AG09309 (cell line): ENCODE measurements at regions not wholly inside any gene's neighbourhood (a gene's known extent, or its start where the extent isn't known, plus 50 kb on each side); places are given as distances from the start of the nearest gene placed in this dataset.

ENCODE experiments used
- DNase-seq: peaks from one replicate; pipeline ENCODE4 v3.0.0-alpha.2; 2010; ENCODE audit warnings: low read depth
- H3K4me3 ChIP-seq: 2 replicates; pipeline ENCODE4 v1.5.1; 2011; ENCODE audit warnings: mild to moderate bottlenecking, low read depth, low read length, moderate library complexity; ENCODE audit not compliant: control insufficient read depth
- TF ChIP-seq, protein P1 (sequence below): IDR thresholded peaks from 2 replicates; pipeline ENCODE4 v1.5.1; 2011; ENCODE audit warnings: mild to moderate bottlenecking, low read depth, low read length, inconsistent platforms; ENCODE audit not compliant: insufficient read depth, control insufficient read depth; ENCODE audit errors: missing control alignments

DNA sequence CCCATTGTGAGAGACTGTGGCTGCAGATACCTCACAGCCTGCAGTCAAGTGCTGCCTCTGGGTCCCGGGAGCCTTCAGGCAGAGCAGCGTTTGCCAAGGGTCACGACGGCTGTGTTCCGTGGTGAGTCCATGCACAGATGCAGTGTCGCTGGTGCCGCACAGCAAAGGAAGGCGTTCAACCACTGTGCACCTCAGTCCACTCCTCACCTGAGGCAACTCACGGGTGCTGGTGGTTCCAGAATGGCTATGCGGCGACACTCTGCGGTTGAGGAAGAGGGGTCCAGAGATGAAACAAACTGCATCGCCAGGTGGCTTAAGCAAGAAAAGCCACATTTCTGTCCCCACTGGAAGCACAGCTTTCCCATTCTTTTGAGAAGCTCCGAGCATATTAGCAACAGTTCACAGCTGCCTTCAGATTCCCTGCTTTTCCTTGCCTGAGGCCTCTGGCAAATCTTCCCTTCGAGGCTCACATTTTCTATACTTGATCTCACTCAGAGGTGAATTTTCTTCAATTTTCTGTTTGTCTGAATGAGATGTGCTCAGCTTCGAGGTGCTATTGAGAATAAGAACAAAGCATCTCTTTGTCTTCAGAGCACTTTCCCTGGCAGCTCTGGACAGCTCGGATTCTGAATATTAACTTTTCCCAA lies 208.8 kb upstream of the TWIST2 start:
- TF ChIP-seq, protein P1, sequence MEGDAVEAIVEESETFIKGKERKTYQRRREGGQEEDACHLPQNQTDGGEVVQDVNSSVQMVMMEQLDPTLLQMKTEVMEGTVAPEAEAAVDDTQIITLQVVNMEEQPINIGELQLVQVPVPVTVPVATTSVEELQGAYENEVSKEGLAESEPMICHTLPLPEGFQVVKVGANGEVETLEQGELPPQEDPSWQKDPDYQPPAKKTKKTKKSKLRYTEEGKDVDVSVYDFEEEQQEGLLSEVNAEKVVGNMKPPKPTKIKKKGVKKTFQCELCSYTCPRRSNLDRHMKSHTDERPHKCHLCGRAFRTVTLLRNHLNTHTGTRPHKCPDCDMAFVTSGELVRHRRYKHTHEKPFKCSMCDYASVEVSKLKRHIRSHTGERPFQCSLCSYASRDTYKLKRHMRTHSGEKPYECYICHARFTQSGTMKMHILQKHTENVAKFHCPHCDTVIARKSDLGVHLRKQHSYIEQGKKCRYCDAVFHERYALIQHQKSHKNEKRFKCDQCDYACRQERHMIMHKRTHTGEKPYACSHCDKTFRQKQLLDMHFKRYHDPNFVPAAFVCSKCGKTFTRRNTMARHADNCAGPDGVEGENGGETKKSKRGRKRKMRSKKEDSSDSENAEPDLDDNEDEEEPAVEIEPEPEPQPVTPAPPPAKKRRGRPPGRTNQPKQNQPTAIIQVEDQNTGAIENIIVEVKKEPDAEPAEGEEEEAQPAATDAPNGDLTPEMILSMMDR, result no peak
- no peak for DNase-seq
- no peak overlapping the region for H3K4me3 ChIP-seq

DNA sequence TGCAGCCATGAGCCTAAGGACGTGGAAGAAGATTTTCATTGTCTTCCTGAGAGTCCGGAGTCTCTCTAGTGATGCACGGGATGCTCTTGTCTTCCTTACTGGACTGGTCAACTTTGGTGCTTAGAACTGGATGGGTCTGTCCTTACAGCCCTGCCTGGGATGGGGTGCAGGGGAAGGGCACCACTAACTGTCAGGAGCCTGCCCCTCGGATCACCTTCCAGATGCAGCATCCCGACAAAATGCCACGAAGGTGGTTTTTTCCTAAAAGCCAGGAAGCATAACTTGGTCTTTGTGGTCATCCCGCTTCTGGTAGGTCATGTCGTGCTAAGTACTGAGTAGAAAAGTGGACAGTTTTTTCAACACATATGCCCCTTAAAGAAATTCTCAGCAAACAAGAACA lies 207.4 kb upstream of the TWIST2 start:
- no peak for DNase-seq
- TF ChIP-seq, protein P1, result no peak
- H3K4me3 ChIP-seq, result no peak overlapping the region

DNA sequence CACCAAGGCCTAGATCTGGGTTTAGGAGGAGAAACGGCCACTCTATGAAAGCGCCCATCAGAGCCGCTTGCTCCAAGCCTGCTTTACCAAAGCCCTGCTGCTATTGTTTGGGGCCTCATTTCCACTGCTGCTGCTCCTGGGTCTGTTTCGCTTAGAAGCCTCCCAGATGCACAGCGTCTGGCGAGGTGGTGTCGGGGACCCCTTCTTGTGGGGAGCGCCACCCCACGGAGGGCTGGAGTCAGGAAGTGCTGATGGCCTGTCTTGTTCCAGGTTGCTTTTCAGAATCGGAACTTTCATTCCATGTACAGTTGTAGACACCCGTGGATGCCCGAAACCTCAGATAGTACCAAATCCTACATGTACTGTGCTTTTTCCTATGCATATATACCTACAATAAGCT lies 204.9 kb upstream of the TWIST2 start:
- H3K4me3 ChIP-seq, result no peak overlapping the region
- TF ChIP-seq, protein P1, result no peak
- DNase-seq, result no peak

DNA sequence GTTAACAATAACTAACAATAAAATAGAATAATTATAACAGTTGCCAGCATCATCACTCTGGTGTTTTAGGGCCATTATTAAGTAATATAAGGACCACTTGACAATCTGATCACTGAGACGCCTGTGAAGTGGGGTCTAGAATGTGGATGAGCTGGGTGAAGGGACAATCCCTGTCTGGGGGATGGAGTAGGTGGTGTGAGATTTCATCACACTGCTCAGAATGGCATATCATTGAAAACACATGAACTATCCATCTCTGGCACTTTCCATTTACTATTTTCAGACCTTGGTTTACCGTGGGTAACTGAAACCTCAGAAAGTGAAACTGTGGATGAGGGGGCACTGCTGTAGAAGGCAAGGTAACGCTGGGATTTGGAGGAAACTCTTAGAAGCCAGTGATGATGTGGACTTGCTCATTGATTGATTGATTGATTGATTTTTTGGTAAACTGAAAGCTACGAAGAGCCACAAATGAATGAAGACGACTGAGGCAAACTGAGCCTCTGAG lies 204.4 kb upstream of the TWIST2 start:
- DNase-seq, result no peak
- H3K4me3 ChIP-seq, result no peak overlapping the region
- TF ChIP-seq, protein P1, result no peak

DNA sequence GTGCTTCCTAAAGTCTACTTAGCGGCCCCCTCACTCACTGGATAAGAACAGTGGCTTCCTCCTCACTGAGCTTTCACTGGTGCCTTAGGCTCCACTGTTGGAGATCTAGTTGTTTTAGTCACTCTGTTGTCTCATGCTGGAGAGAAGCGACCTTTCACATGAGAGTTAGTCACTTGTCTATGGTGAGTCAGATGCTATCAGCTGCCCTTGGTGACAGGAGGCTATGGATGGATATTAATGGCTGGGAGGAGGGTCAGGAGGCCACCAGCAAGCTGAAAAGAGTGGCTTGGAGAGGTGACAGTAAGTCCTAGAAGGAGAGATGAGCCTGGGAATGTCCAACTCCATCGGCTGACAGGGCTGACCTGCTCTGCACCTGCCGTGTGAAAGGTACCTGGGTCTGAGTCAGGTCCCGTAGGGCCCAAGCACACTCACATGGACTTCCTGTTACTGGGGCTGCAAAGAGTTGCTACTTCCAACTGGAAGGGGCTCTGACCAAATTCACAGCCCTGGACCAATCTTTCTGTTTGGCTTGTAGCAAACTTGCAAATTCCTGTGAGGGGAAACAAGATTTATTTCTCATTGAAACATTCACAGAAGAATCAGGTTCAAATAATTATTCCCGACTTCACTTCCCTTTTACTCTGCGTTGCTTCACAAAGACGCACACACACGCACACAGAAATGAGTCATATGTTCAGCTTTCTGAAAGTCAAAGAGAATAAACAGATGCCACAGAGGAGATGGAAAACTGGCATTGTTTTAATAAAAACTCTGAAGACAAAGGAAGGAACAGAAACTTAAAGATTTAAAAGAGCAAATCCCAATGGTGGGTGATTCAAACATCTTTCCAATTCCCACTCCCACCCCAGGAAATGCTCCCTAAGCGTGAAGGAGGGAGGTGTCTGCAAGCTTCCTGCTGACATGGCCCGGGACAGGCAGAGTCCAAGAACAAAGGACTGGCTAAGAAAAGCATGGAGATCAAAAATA lies 203.5 kb upstream of the TWIST2 start:
- TF ChIP-seq, protein P1, result no peak
- DNase-seq, result peak; percentile 47

DNA sequence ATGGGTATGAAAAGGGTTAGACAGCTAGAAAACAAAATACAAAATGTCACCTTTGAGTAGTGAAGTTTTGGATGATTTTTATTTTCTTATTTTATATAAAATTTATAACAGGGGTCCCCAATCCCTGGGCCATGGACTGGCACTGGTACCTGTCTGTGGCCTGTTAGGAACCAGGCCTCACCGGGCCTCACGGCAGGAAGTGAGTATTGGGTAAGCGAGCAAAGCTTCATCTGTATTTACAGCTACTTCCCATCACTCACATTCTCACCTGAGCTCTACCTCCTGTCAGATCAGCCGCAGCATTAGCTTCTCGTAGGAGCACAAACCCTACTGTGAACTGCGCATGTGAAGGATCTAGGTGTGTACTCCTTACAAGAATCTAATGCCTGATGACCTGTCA lies 202.8 kb upstream of the TWIST2 start:
- no peak for DNase-seq
- H3K4me3 ChIP-seq, result no peak overlapping the region
- TF ChIP-seq, protein P1, result no peak

More for the DNA sequence above, 203.5 kb upstream of the TWIST2 start:
- H3K4me3 ChIP-seq, result no peak overlapping the region
